B cell (primary cell): ENCODE measurements at regions not wholly inside any gene's neighbourhood (a gene's known extent, or its start where the extent isn't known, plus 50 kb on each side); places are given as distances from the start of the nearest gene placed in this dataset.

Experiments used
- EZH2 ChIP-seq: IDR thresholded peaks from 2 replicates; pipeline ENCODE4 v1.6.1; 2012; ENCODE audit warnings: borderline replicate concordance, low read depth, mild to moderate bottlenecking, moderate library complexity, low read length; ENCODE audit not compliant: insufficient read depth, poor library complexity, severe bottlenecking
- TF ChIP-seq, protein P1 (sequence below): fragments of 200-600 bp; IDR thresholded peaks from one replicate; pipeline ENCODE4 v1.8.0; 2022; ENCODE audit warnings: antibody characterized with exemption, mild to moderate bottlenecking

DNA sequence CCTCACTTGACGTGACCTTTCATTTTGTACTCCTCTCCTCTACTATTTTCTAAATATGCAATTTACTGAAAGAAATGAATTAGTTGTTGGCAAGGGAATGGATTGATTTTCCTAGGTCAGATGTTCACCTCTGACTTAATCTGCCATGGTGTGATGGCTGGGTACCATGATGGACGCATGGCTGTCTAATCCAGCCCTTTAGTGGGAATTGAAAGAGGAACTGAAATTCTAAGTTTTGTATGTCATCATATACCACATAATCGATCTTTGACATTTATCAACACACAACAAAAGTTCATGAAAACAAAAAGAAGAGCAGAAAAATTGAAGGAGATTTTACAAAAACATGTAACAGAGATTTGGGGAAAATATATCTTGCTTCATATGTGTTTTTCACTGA is 331.3 kb upstream of the SNX7 start:
- TF ChIP-seq, protein P1, sequence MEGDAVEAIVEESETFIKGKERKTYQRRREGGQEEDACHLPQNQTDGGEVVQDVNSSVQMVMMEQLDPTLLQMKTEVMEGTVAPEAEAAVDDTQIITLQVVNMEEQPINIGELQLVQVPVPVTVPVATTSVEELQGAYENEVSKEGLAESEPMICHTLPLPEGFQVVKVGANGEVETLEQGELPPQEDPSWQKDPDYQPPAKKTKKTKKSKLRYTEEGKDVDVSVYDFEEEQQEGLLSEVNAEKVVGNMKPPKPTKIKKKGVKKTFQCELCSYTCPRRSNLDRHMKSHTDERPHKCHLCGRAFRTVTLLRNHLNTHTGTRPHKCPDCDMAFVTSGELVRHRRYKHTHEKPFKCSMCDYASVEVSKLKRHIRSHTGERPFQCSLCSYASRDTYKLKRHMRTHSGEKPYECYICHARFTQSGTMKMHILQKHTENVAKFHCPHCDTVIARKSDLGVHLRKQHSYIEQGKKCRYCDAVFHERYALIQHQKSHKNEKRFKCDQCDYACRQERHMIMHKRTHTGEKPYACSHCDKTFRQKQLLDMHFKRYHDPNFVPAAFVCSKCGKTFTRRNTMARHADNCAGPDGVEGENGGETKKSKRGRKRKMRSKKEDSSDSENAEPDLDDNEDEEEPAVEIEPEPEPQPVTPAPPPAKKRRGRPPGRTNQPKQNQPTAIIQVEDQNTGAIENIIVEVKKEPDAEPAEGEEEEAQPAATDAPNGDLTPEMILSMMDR: no peak
- TF ChIP-seq EZH2: no peak
